ENCODE measurements at regions not wholly inside any gene's neighbourhood (a gene's known extent, or its start where the extent isn't known, plus 50 kb on each side); places are given as distances from the start of the nearest gene placed in this dataset.

DNA sequence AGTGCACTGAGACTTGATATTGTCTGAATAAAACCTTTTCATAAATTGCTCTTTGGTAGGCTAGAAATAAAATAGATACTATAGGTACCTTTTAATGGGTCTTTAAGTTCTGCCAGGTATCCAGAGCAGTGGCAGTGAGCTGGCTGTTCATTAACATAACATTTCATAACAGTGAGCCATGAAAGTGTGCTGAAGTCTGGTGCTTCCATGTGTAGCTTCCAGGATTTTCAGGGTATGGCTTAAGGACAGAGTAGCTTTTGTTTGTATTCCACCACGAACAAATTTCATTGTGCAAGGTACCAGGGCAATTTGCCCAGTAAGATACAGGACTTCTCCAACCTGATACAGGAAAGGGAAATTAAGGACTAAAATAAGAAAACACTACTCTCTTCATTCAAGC lies 124.7 kb upstream of the NANOGP8 start:
- Histone ChIP-seq H3K4me1 (ENCODE audit: control insufficient read depth, extremely low read depth, insufficient read depth, low read length) (no peaks in the 10 kb centered on the region), H3K27ac (ENCODE audit: insufficient read depth, low read depth, low read length) (no peak overlapping the region), H2AFZ (ENCODE audit: low read depth, low read length) (no peak overlapping the region), H4K20me1 (replicated peaks; ENCODE audit: control insufficient read depth, extremely low read depth, insufficient read depth, low read length) (no peaks in the 10 kb centered on the region), H3K4me2 (ENCODE audit: insufficient read depth, low read length) (no peak overlapping the region), H3K9ac (replicated peaks; ENCODE audit: extremely low read depth, insufficient read depth, low read length) (no peak overlapping the region), H3K4me3 (replicated peaks in 1 of 3; ENCODE audit: insufficient read depth in 1 of 3, low read depth in 1 of 3, low read length in 3 of 3) (no peak overlapping the region), H3K79me2 (ENCODE audit: control insufficient read depth, insufficient read depth, low read length) (no peaks in the 10 kb centered on the region), H3K36me3 (ENCODE audit: control insufficient read depth in 2 of 2, extremely low read depth in 1 of 2, insufficient read depth in 2 of 2, low read length in 2 of 2) (no peaks in the 10 kb centered on the region), H3K9me3 (replicated peaks; ENCODE audit: control insufficient read depth, insufficient read depth, low read length) (no peaks in the 10 kb centered on the region), H3K27me3 (ENCODE audit: control insufficient read depth in 2 of 2, insufficient read depth in 2 of 2, low read length in 2 of 2) (no peaks in the 10 kb centered on the region), H3K9me1 (replicated peaks; ENCODE audit: control insufficient read depth, extremely low read depth, insufficient read depth, low read length) (peaks cover 2% of the 10 kb centered on the region)
- DNase-seq (ENCODE audit: low read depth, low spot score) (no peak), FAIRE-seq (no peak)
- TF ChIP-seq FOS (IDR thresholded peaks at IDR 0.05; ENCODE audit: borderline replicate concordance, insufficient read depth, low read length) (no peak), POLR2AphosphoS5 (IDR thresholded peaks at IDR 0.05; ENCODE audit: insufficient read depth, low read depth, low read length) (no peak), EZH2 (IDR thresholded peaks at IDR 0.05; ENCODE audit: borderline replicate concordance, low read depth, low read length, severe bottlenecking) (no peak), GATA2 (IDR thresholded peaks at IDR 0.05; ENCODE audit: insufficient read depth, insufficient read length, low read depth, low read length) (no peak), JUN (IDR thresholded peaks at IDR 0.05; ENCODE audit: borderline replicate concordance, insufficient read depth, insufficient read length, low read depth) (no peak), MYC (IDR thresholded peaks at IDR 0.05; ENCODE audit: low read depth, low read length) (no peak), POLR2A (IDR thresholded peaks at IDR 0.05; ENCODE audit: low read depth, low read length) (no peak)
- TF ChIP-seq, protein P1, sequence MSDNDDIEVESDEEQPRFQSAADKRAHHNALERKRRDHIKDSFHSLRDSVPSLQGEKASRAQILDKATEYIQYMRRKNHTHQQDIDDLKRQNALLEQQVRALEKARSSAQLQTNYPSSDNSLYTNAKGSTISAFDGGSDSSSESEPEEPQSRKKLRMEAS (IDR thresholded peaks at IDR 0.05; ENCODE audit: insufficient read depth, insufficient read length), result no peak
- TF ChIP-seq, protein P2, sequence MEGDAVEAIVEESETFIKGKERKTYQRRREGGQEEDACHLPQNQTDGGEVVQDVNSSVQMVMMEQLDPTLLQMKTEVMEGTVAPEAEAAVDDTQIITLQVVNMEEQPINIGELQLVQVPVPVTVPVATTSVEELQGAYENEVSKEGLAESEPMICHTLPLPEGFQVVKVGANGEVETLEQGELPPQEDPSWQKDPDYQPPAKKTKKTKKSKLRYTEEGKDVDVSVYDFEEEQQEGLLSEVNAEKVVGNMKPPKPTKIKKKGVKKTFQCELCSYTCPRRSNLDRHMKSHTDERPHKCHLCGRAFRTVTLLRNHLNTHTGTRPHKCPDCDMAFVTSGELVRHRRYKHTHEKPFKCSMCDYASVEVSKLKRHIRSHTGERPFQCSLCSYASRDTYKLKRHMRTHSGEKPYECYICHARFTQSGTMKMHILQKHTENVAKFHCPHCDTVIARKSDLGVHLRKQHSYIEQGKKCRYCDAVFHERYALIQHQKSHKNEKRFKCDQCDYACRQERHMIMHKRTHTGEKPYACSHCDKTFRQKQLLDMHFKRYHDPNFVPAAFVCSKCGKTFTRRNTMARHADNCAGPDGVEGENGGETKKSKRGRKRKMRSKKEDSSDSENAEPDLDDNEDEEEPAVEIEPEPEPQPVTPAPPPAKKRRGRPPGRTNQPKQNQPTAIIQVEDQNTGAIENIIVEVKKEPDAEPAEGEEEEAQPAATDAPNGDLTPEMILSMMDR (IDR thresholded peaks at IDR 0.05; ENCODE audit: extremely low read depth in 1 of 2, insufficient read depth in 1 of 2, low read depth in 1 of 2, low read length in 2 of 2), result no peak
- CTCF ChIA-PET, result interaction anchor here (1.5 kb wide), 1 partner anchor 9 kb away, joined by 5 read pairs; no protein-coding TSS in a partner anchor
- intact Hi-C loops (cut with micrococcal nuclease), result no loop called here
- dilution Hi-C loops (cut with MboI; ENCODE audit: extremely low pct_ligation_motif_present, low sequenced_read_pairs), result no loop called here
- POLR2A ChIA-PET, result interaction anchor here (0.5 kb wide), 1 partner anchor 29 kb away, joined by 3 read pairs; no protein-coding TSS in a partner anchor
- BruUV-seq (replicated peaks), result no TSS peak

All from endothelial cell of umbilical vein (primary cell).